ENCODE measurements at regions not wholly inside any gene's neighbourhood (a gene's known extent, or its start where the extent isn't known, plus 50 kb on each side); places are given as distances from the start of the nearest gene placed in this dataset.

GRCh38 chr1:115401676-115402075, 63.6 kb upstream of the NGF start:
- DNase-seq (ENCODE audit: low spot score) = no peak
- peak; percentile 77 for ATAC-seq
- intact Hi-C loops (cut with DNase I) = no loop called here

- ATAC-seq (no peak), DNase-seq (ENCODE audit: low spot score) (no peak)
- intact Hi-C loops (cut with DNase I) = no loop called here
Observed at GRCh38 chr1:115400891-115401290, 62.8 kb upstream of the NGF start.

- no peak for ATAC-seq
- intact Hi-C loops (cut with DNase I) = no loop called here
Observed at GRCh38 chr1:115400426-115400825, 62.4 kb upstream of the NGF start.

GRCh38 chr1:115398745-115399144, 60.7 kb upstream of the NGF start:
- intact Hi-C loops (cut with DNase I) = no loop called here
- no peak for DNase-seq (ENCODE audit: low spot score)
- no peak for ATAC-seq

More at GRCh38 chr1:115400426-115400825, 62.4 kb upstream of the NGF start:
- no peak for DNase-seq (ENCODE audit: low spot score)
